ENCODE measurements at regions not wholly inside any gene's neighbourhood (a gene's known extent, or its start where the extent isn't known, plus 50 kb on each side); places are given as distances from the start of the nearest gene placed in this dataset.

- TF ChIP-seq USF2 (CRISPR knock-in tag; IDR thresholded peaks at IDR 0.05) (no peak), CREB1 (CRISPR knock-in tag; IDR thresholded peaks at IDR 0.05) (no peak), CREM (CRISPR knock-in tag; IDR thresholded peaks at IDR 0.05) (no peak)
These were observed 108.8 kb downstream of the MAGEC2 start for GRCh38 chrX:142096253-142096652.
